HG02870 (cell line): ENCODE measurements at regions not wholly inside any gene's neighbourhood (a gene's known extent, or its start where the extent isn't known, plus 50 kb on each side); places are given as distances from the start of the nearest gene placed in this dataset.
"Not testable (repeated sequence)": the region's sequence is repeated elsewhere in the genome, so short reads cannot be mapped to it uniquely, and the experiment has no call there.

Source experiments
- ATAC-seq: cut with Tn5 transposase; IDR thresholded peaks from one replicate; pipeline ENCODE4 v1.9.1; 2021; ENCODE audit warnings: mild to moderate bottlenecking, moderate library complexity; ENCODE audit not compliant: unreplicated experiment

GRCh38 chr2:174697255-174697654, 67.0 kb downstream of the CHRNA1 start:
- ATAC-seq: peak; percentile 96

- ATAC-seq: no peak
Measured at GRCh38 chr2:174694920-174695319, 69.4 kb downstream of the CHRNA1 start.

- no peak for ATAC-seq
Measured at GRCh38 chr2:174694196-174694878, 69.9 kb downstream of the CHRNA1 start.

DNA sequence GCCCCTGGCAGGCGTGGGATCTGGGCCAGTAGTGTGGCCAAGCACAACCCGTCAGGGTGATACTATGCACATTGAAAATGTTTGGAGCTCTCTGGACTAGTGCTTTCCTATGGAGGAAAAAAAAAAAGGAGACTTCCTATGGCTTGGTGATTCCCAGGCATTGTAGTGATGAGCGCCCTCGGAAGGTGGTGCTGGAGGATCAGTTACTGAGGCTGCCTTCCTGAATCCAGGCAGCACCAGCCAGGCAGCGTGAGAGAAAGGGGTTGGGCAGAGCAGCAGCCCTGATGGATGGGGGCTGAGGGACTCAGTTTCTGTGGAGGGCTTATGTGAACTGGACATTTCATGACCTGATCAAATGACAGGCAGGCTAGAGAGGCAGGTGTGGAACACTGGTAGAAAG, 70.9 kb downstream of the CHRNA1 start:
- ATAC-seq: no peak

GRCh38 chr2:174692256-174692919, 71.9 kb downstream of the CHRNA1 start:
- ATAC-seq: no peak

- no peak for ATAC-seq
Measured at GRCh38 chr2:174691201-174691779, 73.0 kb downstream of the CHRNA1 start.

DNA sequence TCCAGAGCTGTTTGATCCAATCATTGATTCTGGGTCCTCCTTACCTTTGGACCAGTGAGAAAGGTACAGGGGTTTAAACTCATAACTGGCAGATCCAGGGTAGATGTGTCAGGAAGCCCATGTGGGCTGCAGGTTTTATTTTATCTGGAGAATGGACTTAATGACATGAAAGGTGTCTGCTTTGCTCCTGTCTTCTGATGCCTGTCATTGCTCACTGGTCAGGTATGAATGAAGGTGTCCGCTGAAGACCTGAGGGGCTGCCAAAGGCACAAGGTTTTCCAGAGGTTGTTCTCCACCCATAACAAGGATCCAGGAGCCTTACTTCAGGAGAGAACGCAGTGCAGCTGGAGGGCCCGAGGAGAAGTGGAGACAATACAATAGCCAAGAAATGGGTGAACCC, 74.2 kb downstream of the CHRNA1 start:
- no peak for ATAC-seq

DNA sequence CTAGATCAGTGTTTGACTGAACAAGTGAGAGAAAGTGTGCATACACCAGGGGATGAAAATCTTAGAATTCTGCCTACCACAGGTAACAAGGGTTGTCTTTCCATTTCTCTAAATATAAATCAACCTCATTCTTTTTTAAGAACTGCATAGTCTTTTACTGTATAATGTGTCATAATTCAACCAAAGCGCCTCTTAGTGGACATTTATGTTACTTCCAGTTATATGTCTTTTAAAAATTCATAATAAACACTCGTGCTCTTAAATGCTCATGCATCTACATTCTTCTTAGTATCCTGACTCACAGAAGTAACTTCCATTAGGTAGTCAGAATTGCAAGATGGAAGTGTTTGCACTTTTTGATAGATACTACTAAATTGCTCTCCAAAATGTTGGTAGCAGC, 76.2 kb downstream of the CHRNA1 start:
- ATAC-seq: no peak

- no peak for ATAC-seq
Measured at GRCh38 chr2:174686430-174686829, 77.8 kb downstream of the CHRNA1 start.

DNA sequence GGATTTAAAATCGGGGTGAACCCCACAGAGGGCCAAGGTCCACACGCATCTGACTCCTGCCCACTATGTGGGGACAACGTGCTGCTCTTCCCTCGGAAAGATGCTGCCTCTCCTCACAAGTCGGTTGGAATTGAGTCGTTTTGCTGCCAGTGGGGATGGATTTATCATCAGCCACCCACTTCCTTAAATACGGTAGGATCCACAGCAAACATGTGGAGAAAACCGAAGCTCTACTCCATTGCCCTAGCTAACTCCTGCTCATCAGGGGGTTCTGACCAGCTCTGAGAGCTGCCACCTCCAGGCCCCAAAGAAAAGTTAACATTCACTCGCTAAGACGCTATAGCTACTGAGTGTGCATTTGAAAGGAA, 80.9 kb downstream of the CHRNA1 start:
- no peak for ATAC-seq

GRCh38 chr2:174682578-174683391, 81.5 kb downstream of the CHRNA1 start:
- peak; percentile 46 for ATAC-seq

DNA sequence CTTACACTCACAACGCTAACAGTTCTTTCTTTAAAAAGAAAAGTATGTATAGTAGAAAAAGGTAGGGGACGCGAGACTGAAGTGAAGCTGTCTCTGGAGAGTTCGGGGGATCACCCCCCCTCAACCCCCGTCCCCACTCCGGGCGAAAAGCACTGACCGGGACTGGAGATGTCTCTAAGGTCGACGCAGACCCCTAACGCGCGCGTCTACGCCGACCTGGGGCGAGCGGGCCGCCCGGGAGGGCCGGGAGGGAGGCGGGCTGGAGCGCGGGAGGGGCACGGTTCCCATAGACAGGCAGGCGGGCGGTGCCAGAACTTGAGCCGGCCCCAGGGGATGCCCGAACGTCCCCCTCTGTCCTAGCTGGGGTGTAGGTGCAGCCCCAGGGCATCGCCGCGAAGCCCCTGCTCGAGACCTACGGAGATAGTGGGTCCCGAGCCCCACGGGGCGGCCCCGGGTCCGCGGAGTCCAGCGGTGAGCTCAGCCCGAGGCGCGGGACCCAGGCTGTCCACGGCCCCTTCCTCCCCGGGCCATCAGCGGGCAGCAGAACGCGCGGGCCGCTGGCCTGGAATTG, 82.2 kb downstream of the CHRNA1 start:
- ATAC-seq: peak; percentile 35

DNA sequence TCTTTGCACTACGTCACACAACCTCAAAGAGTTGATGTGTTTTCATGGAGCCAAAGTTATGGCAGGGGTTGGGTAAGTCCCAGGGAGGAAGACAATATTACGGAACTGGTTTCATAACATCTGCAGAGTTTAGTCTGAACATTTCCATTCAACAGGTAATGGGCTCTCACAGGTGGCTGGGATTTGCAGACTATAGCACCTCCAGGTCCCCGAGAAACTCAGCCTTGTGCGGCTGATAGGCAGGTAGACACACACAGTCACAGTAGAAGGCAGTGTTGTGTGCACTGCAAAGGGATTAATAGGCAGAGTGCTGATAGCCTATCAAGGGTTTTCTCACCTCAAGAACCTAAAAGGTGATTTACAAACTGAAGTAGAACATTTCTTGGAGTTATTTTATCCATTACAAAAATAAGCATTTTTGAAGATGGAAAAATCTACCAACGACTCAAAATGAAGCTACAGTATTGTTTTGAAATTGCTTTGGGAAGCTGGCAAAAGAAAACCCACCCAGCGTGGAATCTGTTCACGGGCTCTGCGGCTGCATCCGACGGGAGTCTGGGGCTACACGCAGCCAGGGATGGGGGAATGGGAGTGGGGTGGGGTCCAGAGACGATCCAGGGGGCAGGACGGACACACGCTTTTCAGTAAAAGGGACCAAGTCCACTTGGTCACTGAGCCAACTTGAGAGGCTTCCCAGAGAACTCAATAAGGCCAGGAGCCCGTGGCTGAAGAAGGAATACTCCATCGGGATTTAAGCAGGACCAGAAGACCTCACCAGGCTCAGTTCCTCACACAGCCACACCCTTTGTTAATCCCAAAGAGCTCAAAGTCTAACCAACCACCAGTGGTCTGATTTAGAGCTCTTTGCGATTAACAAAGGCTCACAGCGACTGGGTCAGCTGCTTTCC, 82.9 kb downstream of the CHRNA1 start:
- no peak for ATAC-seq

- no peak for ATAC-seq
Measured at GRCh38 chr2:174680221-174680620, 82.6 kb upstream of the WIPF1 start.

DNA sequence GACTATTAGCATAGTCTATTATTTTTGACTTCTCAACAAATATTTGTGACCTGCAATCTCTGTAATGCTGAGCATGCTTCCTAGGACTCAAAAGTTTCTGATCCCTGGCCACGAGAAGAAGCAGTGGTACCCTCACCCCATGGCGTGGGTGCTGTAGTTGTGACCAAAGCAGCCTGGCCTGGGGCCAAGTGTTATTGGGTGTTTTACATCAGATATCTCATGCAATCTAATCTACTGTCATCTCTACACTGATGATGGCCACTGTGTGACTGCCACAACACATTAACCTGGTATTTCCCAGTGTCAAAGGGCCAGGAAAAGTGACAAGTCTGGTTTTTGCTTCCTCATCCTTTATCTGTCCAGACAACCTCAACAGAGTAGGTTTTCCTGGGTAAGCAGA, 80.8 kb upstream of the WIPF1 start:
- no peak for ATAC-seq

GRCh38 chr2:174675615-174676014, 78.0 kb upstream of the WIPF1 start:
- ATAC-seq: no peak

DNA sequence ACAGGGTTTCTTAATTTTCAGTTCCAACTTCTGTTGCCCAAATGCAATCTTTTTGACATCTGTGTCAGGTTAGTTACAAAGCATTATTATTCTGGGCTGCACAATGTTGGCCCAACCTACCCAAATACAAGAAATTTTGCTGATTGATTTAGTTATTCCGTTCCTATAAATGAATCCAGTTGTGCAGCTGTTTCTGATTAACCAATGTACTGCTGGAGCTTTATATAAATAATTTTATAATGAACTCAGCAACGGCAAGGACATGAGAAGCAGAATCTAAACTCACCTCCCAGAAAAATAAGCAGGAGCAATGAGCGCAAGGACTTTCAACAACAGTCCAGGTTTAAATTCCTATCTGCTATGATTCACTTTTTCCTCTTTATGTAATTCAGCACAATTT, 76.3 kb upstream of the WIPF1 start:
- ATAC-seq: no peak

DNA sequence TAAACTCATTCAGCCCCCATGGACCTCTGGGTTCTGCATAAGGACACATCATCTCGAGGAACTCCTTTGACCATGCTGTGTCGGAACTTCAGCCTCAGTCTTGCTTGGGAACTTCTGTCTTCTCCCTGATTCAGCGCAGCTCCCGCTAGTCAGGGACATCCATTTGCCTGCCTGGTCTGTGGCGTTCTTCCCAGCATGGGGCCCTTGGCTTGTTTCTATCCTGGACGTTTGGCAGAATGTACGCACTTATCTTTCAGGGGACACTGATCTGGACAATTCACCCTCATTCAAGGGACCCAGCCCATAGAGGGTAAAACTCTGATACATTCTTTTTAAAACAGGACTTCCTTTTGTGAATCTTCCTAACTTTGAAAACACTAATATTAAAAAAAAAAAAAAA, 75.8 kb upstream of the WIPF1 start:
- no peak for ATAC-seq

DNA sequence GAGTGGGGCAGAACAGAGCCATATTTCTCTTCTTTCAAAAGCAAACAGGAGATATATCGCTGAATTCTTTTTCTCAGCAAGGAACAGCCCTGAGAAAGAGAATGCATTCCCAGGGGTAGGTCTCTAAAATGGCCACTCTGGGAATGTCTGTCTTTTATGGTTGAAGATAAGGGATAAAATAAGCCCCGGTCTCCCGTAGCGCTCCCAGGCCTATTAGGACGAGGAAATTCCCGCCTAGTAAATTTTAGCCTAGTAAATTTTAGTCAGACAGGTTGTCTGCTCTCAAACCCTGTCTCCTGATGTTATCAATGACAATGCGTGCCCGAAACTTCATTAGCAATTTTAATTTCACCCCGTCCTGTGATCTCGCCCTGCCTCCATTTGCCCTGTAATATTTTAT, 73.9 kb upstream of the WIPF1 start:
- not testable (repeated sequence) for ATAC-seq

- no peak for ATAC-seq
Measured at GRCh38 chr2:174670446-174670845, 72.8 kb upstream of the WIPF1 start.
